GM23338 (cell line): ENCODE measurements at regions not wholly inside any gene's neighbourhood (a gene's known extent, or its start where the extent isn't known, plus 50 kb on each side); places are given as distances from the start of the nearest gene placed in this dataset.

Experiments used
- ATAC-seq: fragments of 200-7000 bp; cut with Tn5 transposase; 3 replicates; pipeline ENCODE4 v1.9.1; 2020
- DNase-seq: peaks from one replicate; pipeline ENCODE4 v3.0.0-alpha.2; 2015; ENCODE audit warnings: low spot score
- H2AFZ ChIP-seq: fragments of 200-600 bp; sonication (generic); 2 replicates; pipeline ENCODE4 v1.8.0; 2016; ENCODE audit warnings: antibody characterized with exemption, mild to moderate bottlenecking, moderate library complexity
- H3F3A ChIP-seq: fragments of 200-600 bp; sonication (generic); replicated peaks from 2 replicates; pipeline ENCODE4 v1.8.0; 2017; ENCODE audit warnings: antibody characterized with exemption, mixed run types, low read depth
- H3K27ac ChIP-seq: fragments of 200-600 bp; sonication (generic); 2 replicates; pipeline ENCODE4 v1.6.1; 2016; ENCODE audit warnings: low read depth
- H3K27me3 ChIP-seq: fragments of 200-600 bp; sonication (generic); 2 replicates; pipeline ENCODE4 v1.8.0; 2016; ENCODE audit warnings: mild to moderate bottlenecking, mixed run types, moderate library complexity; ENCODE audit not compliant: insufficient read depth
- H3K36me3 ChIP-seq: fragments of 200-600 bp; sonication (generic); 2 replicates; pipeline ENCODE4 v1.8.0; 2016; ENCODE audit warnings: mild to moderate bottlenecking; ENCODE audit not compliant: insufficient read depth
- H3K4me1 ChIP-seq: fragments of 200-600 bp; sonication (generic); 2 replicates; pipeline ENCODE4 v1.8.0; 2016; ENCODE audit warnings: mild to moderate bottlenecking, moderate library complexity; ENCODE audit not compliant: insufficient read depth
- H3K4me2 ChIP-seq: fragments of 200-600 bp; sonication (generic); 2 replicates; pipeline ENCODE4 v1.7.1; 2017; ENCODE audit warnings: mixed run types
- H3K4me3 ChIP-seq: fragments of 200-600 bp; sonication (generic); 2 replicates; pipeline ENCODE4 v1.6.1; 2016; ENCODE audit warnings: mixed run types
- H3K79me2 ChIP-seq: fragments of 200-600 bp; sonication (generic); replicated peaks from 2 replicates; pipeline ENCODE4 v1.8.0; 2017; ENCODE audit warnings: mild to moderate bottlenecking; ENCODE audit not compliant: insufficient read depth
- H3K9me2 ChIP-seq: fragments of 200-600 bp; sonication (generic); 2 replicates; pipeline ENCODE4 v1.8.0; 2017; ENCODE audit not compliant: insufficient read depth
- H4K20me1 ChIP-seq: fragments of 200-600 bp; sonication (generic); replicated peaks from 2 replicates; pipeline ENCODE4 v1.8.0; 2017; ENCODE audit warnings: mild to moderate bottlenecking; ENCODE audit not compliant: insufficient read depth
- H3K27ac Mint-ChIP-seq: 2 replicates; pipeline ENCODE4 v1.8.0; 2020; ENCODE audit warnings: inconsistent platforms, mild to moderate bottlenecking, moderate library complexity, mixed read lengths
- H3K27me3 Mint-ChIP-seq: 3 replicates; pipeline ENCODE4 v1.8.0; 2022; ENCODE audit warnings: low read depth, mild to moderate bottlenecking, moderate library complexity, mixed read lengths, inconsistent platforms; ENCODE audit not compliant: insufficient read depth, poor library complexity
- H3K36me3 Mint-ChIP-seq: 3 replicates; pipeline ENCODE4 v1.8.0; 2021; ENCODE audit warnings: low read depth, mild to moderate bottlenecking, inconsistent platforms, moderate library complexity, mixed read lengths
- H3K4me1 Mint-ChIP-seq: 3 replicates; pipeline ENCODE4 v1.8.0; 2020; ENCODE audit warnings: mild to moderate bottlenecking, inconsistent platforms, mixed read lengths
- H3K4me3 Mint-ChIP-seq: 3 replicates; pipeline ENCODE4 v1.8.0; 2021; ENCODE audit warnings: moderate library complexity, mild to moderate bottlenecking, inconsistent platforms, mixed read lengths
- H3K9me3 Mint-ChIP-seq: 3 replicates; pipeline ENCODE4 v1.8.0; 2020; ENCODE audit warnings: moderate library complexity, mild to moderate bottlenecking, inconsistent platforms, mixed read lengths
- CREB1 ChIP-seq: fragments of 250-450 bp; sonication (Bioruptor Pico); IDR thresholded peaks from 2 replicates; pipeline ENCODE4 v1.5.0; 2020; ENCODE audit warnings: low read depth, mild to moderate bottlenecking, moderate library complexity
- CTCF ChIP-seq, 2 experiments: fragments of 200-600 bp in 1 of 2; sonication (generic) in 1 of 2; conservative IDR thresholded peaks; 2 replicates each; pipeline versions ENCODE4 v1.5.1 to v1.6.1; 2016 to 2017; ENCODE audit warnings: antibody characterized with exemption in 2 of 2, low read depth in 2 of 2, mild to moderate bottlenecking in 2 of 2, moderate library complexity in 1 of 2
- ETS1 ChIP-seq: IDR thresholded peaks from 2 replicates; pipeline ENCODE4 v1.6.1; 2016; ENCODE audit warnings: antibody characterized with exemption
- EZH2 ChIP-seq: fragments of 200-600 bp; sonication (generic); IDR thresholded peaks from one replicate; pipeline ENCODE4 v1.8.0; 2017; ENCODE audit warnings: antibody characterized with exemption, mild to moderate bottlenecking, low read depth; ENCODE audit not compliant: unreplicated experiment
- EZH2phosphoT487 ChIP-seq: fragments of 200-600 bp; sonication (generic); IDR thresholded peaks from one replicate; pipeline ENCODE4 v1.8.1; 2018; ENCODE audit warnings: antibody characterized with exemption; ENCODE audit not compliant: unreplicated experiment
- JUNB ChIP-seq: IDR thresholded peaks from one replicate; pipeline ENCODE4 v1.6.1; 2016; ENCODE audit warnings: antibody characterized with exemption; ENCODE audit not compliant: unreplicated experiment
- NANOG ChIP-seq: IDR thresholded peaks from 2 replicates; pipeline ENCODE4 v1.6.1; 2016; ENCODE audit warnings: antibody characterized with exemption, borderline replicate concordance
- POLR2AphosphoS5 ChIP-seq: IDR thresholded peaks from 2 replicates; pipeline ENCODE4 v1.6.1; 2016; ENCODE audit warnings: antibody characterized with exemption, low read depth
- REST ChIP-seq: IDR thresholded peaks from one replicate; pipeline ENCODE4 v1.6.1; 2018; ENCODE audit warnings: antibody characterized with exemption; ENCODE audit not compliant: unreplicated experiment
- STAT1 ChIP-seq: IDR thresholded peaks from one replicate; pipeline ENCODE4 v1.6.1; 2016; ENCODE audit warnings: antibody characterized with exemption; ENCODE audit not compliant: unreplicated experiment
- ZNF114 ChIP-seq: fragments of 250-450 bp; sonication (Bioruptor Pico); IDR thresholded peaks from 2 replicates; pipeline ENCODE4 v1.5.0; 2020; ENCODE audit warnings: mild to moderate bottlenecking, moderate library complexity
- ZNF331 ChIP-seq: fragments of 250-450 bp; sonication (Bioruptor Pico); IDR thresholded peaks from 2 replicates; pipeline ENCODE4 v1.5.0; 2020; ENCODE audit warnings: low read depth, mild to moderate bottlenecking, moderate library complexity
- ZNF462 ChIP-seq: fragments of 250-450 bp; sonication (Bioruptor Pico); IDR thresholded peaks from 2 replicates; pipeline ENCODE4 v1.5.0; 2020; ENCODE audit warnings: mild to moderate bottlenecking, moderate library complexity

GRCh38 chr9:25813478-25813877, 135.2 kb upstream of the TUSC1 start:
- no peak overlapping the region for H3K27ac Mint-ChIP-seq
- no peaks in the 10 kb centered on the region for H3K4me1 Mint-ChIP-seq
- no peak overlapping the region for H3K4me3 ChIP-seq
- H3K9me2 ChIP-seq = no peaks in the 10 kb centered on the region
- H3K36me3 Mint-ChIP-seq = peaks cover 3% of the 10 kb centered on the region; the same call in 1 of the 3 replicates
- no peaks in the 10 kb centered on the region for H3K27me3 ChIP-seq
- H3K4me1 ChIP-seq = no peaks in the 10 kb centered on the region
- no peaks in the 10 kb centered on the region for H3K79me2 ChIP-seq
- no peak overlapping the region for H3K4me3 Mint-ChIP-seq
- H3K4me2 ChIP-seq = no peak overlapping the region
- H3K27me3 Mint-ChIP-seq = no peaks in the 10 kb centered on the region
- H3K36me3 ChIP-seq = no peaks in the 10 kb centered on the region
- H4K20me1 ChIP-seq = no peaks in the 10 kb centered on the region
- H3F3A ChIP-seq = no peaks in the 10 kb centered on the region
- no peak overlapping the region for H2AFZ ChIP-seq
- H3K27ac ChIP-seq = no peak overlapping the region
- TF ChIP-seq POLR2AphosphoS5 (no peak), ZNF114 (CRISPR knock-in tag) (no peak), EZH2phosphoT487 (no peak), JUNB (no peak), ZNF331 (no peak), ZNF462 (no peak), REST (no peak), CREB1 (no peak), STAT1 (no peak), CTCF (conservative IDR thresholded peaks at IDR 0.05; ENCODE audit: low read depth in 2 of 2) (no peak), NANOG (no peak), ETS1 (no peak), EZH2 (no peak)
- DNase-seq (no peak), ATAC-seq (no peak)
- H3K9me3 Mint-ChIP-seq = peaks cover 6% of the 10 kb centered on the region; the same call in 2 of the 3 replicates
